Stimulated activated naive CD8-positive, alpha-beta T cell treated with anti-CD3 and anti-CD28 coated beads, Interleukin-15, Interleukin-2, amounts not matched to agents 100 ng/mL and 50 ng/mL, for 24 hours (primary cell): ENCODE measurements at regions not wholly inside any gene's neighbourhood (a gene's known extent, or its start where the extent isn't known, plus 50 kb on each side); places are given as distances from the start of the nearest gene placed in this dataset.

Source experiments
- H3K27ac Mint-ChIP-seq: one replicate; pipeline ENCODE4 v1.8.0; 2021; ENCODE audit warnings: mild to moderate bottlenecking, mixed read lengths
- H3K27me3 Mint-ChIP-seq: one replicate; pipeline ENCODE4 v1.8.0; 2021; ENCODE audit warnings: mixed read lengths
- H3K36me3 Mint-ChIP-seq: one replicate; pipeline ENCODE4 v1.8.0; 2021; ENCODE audit warnings: low read depth, mixed read lengths
- H3K4me1 Mint-ChIP-seq: one replicate; pipeline ENCODE4 v1.8.0; 2021; ENCODE audit warnings: low read depth, mixed read lengths
- H3K4me3 Mint-ChIP-seq: one replicate; pipeline ENCODE4 v1.8.0; 2021; ENCODE audit warnings: mild to moderate bottlenecking, mixed read lengths
- H3K9me3 Mint-ChIP-seq: one replicate; pipeline ENCODE4 v1.8.0; 2021; ENCODE audit warnings: mixed read lengths

DNA sequence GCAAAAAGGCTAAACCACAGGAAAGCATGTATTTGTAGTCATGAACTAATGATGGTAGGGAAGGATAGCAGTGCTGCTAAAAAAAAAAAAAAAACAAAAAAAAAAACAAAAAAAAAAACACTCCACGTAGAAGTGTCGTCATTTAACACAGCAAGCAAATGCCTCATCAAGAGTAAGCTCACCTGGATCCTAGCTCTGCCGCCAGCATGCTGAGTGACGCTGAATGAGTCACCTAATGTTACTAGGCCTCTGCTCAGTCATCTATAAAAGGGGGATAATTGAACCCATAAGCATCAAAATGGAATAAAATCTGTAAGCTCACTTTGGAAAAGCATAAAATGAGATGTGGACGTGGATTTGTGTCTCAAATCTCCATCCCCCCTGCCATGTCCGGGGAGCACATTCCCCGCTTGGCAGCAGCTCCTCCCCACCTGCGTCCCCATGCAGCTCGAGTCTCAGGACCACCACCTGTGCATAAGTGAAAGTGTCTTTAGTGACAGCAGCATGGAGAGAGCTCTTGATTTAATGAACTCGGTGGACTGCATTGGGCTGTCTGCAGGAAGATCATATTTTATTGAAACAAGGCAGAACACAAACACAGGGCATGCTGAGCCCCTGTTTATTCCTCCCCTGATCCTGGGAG is 427.5 kb downstream of the LRATD1 start:
- Mint-ChIP-seq H3K4me3 (no peak overlapping the region), H3K27me3 (peaks cover 5% of the 10 kb centered on the region), H3K36me3 (no peaks in the 10 kb centered on the region)

DNA sequence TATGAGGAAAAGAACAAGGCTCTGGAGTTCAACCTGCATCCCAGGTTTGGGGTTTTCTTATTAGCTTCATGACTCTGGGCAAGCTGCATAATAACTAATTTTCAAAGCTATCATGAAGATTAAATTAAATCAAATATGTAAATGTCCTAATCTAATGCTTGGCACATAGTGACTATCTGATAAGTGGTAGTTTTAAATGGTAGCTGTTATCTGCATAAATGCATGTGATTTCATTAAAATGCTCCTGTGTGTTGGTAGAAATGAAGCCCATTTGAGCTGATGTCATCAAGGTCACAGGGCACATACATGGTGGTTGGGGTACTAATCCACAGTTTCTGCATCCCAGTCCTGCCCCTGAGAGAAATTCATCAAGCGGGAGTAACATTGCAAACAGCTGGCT is 428.8 kb downstream of the LRATD1 start:
- H3K27me3 Mint-ChIP-seq: peaks cover 4% of the 10 kb centered on the region

More for the DNA sequence above, 427.5 kb downstream of the LRATD1 start:
- no peak overlapping the region for H3K27ac Mint-ChIP-seq
- H3K4me1 Mint-ChIP-seq: no peaks in the 10 kb centered on the region
- H3K9me3 Mint-ChIP-seq: no peaks in the 10 kb centered on the region

GRCh38 chr2:15066138-15066537 is 433.6 kb downstream of the LRATD1 start:
- no peaks in the 10 kb centered on the region for H3K9me3 Mint-ChIP-seq
- H3K4me3 Mint-ChIP-seq: no peak overlapping the region
- no peak overlapping the region for H3K27ac Mint-ChIP-seq
- peaks cover 10% of the 10 kb centered on the region for H3K27me3 Mint-ChIP-seq
- H3K36me3 Mint-ChIP-seq: no peaks in the 10 kb centered on the region
- H3K4me1 Mint-ChIP-seq: no peaks in the 10 kb centered on the region

More for the DNA sequence above, 428.8 kb downstream of the LRATD1 start:
- H3K4me1 Mint-ChIP-seq: no peaks in the 10 kb centered on the region
- H3K4me3 Mint-ChIP-seq: no peak overlapping the region
- no peaks in the 10 kb centered on the region for H3K36me3 Mint-ChIP-seq
- no peak overlapping the region for H3K27ac Mint-ChIP-seq
- H3K9me3 Mint-ChIP-seq: no peaks in the 10 kb centered on the region

DNA sequence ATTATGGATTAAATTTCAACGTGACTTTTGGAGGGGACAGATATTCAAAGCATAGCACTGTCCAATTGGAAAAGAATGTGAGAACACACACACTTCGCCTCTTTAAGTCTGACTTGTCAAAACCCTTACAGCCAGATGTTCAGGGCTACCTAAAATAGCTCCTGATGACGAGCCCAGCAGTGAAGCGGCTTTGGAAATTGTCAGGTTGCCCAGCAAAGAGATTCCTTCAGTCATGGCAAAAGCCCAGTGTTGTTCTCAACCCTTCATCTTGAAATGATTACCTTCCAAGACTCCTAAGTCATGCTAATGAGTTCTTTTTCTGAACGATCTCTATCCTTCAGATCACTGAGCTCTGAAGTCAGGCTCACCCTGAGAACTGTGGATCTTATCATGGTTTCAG is 436.6 kb downstream of the LRATD1 start:
- H3K4me3 Mint-ChIP-seq: no peak overlapping the region

GRCh38 chr2:15072836-15073235 is 440.3 kb downstream of the LRATD1 start:
- Mint-ChIP-seq H3K27ac (no peak overlapping the region), H3K27me3 (peaks cover 3% of the 10 kb centered on the region), H3K4me1 (no peaks in the 10 kb centered on the region), H3K36me3 (no peaks in the 10 kb centered on the region), H3K4me3 (no peak overlapping the region), H3K9me3 (no peaks in the 10 kb centered on the region)

More for the DNA sequence above, 436.6 kb downstream of the LRATD1 start:
- Mint-ChIP-seq H3K9me3 (no peaks in the 10 kb centered on the region), H3K27me3 (peaks cover 6% of the 10 kb centered on the region), H3K4me1 (no peaks in the 10 kb centered on the region), H3K27ac (no peak overlapping the region), H3K36me3 (no peaks in the 10 kb centered on the region)

GRCh38 chr2:15073664-15074063 is 441.1 kb downstream of the LRATD1 start:
- H3K4me1 Mint-ChIP-seq: no peaks in the 10 kb centered on the region
- no peak overlapping the region for H3K27ac Mint-ChIP-seq
- H3K4me3 Mint-ChIP-seq: no peak overlapping the region
- no peaks in the 10 kb centered on the region for H3K36me3 Mint-ChIP-seq
- no peaks in the 10 kb centered on the region for H3K9me3 Mint-ChIP-seq
- H3K27me3 Mint-ChIP-seq: peaks cover 3% of the 10 kb centered on the region

DNA sequence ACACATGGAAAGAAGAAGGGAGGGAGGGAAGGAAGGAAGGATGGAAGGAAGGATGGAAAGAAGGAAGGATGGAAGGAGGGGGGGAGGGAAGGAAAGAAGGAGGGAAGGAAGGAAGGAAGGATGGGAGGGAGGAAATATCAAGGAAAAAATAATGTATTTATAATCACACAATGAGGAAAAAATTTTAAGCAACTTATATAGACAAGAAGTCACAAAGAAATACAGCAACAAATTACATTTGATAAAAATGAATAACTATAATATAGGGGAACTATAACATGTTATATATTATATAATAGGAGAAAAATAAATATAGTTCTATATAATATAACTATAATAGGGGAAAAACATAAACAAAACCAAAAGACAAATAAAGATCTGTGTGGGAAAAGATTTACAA is 441.8 kb downstream of the LRATD1 start:
- no peak overlapping the region for H3K27ac Mint-ChIP-seq
- no peaks in the 10 kb centered on the region for H3K4me1 Mint-ChIP-seq
- no peaks in the 10 kb centered on the region for H3K36me3 Mint-ChIP-seq
- H3K27me3 Mint-ChIP-seq: peaks cover 3% of the 10 kb centered on the region
- no peak overlapping the region for H3K4me3 Mint-ChIP-seq
- H3K9me3 Mint-ChIP-seq: no peaks in the 10 kb centered on the region

- Mint-ChIP-seq H3K4me3 (no peak overlapping the region), H3K9me3 (no peaks in the 10 kb centered on the region), H3K27ac (no peak overlapping the region), H3K4me1 (no peaks in the 10 kb centered on the region), H3K27me3 (peaks cover 3% of the 10 kb centered on the region), H3K36me3 (no peaks in the 10 kb centered on the region)
Measured at GRCh38 chr2:15074751-15075700, 442.5 kb downstream of the LRATD1 start.

DNA sequence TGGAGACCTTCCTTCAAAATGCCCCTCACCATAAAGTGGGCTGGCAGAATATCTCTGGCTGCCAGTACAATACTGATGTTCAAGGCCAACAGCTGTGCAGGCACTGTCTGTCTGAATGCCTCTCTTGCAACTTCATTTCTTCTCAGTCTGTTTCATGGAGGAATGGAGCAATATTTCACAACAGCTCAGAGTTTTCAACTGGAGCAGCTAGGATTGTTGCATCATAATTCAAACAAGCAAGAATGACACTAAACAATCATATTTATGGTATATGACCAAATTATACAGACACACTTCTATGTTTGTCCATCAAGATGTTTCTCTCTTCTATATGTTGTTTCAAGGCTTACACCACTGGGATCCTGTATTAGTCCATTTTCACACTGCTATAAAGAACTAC is 444.2 kb downstream of the LRATD1 start:
- Mint-ChIP-seq H3K9me3 (no peaks in the 10 kb centered on the region), H3K4me1 (no peaks in the 10 kb centered on the region), H3K27ac (no peak overlapping the region), H3K4me3 (no peak overlapping the region), H3K36me3 (no peaks in the 10 kb centered on the region), H3K27me3 (no peaks in the 10 kb centered on the region)

DNA sequence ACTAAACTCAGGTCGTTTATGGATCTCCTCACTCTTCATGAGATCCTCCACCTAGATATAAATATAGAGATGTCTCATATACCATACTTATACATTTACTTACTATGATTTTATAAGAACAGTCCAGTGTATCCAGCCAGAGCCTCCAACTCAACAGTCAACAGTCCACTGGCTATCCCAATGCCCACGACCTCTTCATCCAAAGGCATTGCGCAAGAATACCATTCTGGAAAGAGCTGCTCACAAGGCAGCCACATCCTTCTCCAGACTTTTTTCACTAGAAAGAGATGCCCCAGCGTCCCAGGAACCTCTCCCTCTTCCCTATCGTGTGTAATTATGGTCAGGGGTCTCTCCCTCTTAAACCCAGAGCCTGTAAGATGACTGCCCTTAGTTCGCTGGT is 448.8 kb downstream of the LRATD1 start:
- Mint-ChIP-seq H3K36me3 (no peaks in the 10 kb centered on the region), H3K9me3 (no peaks in the 10 kb centered on the region), H3K27me3 (no peaks in the 10 kb centered on the region), H3K4me3 (no peak overlapping the region), H3K4me1 (no peaks in the 10 kb centered on the region), H3K27ac (no peak overlapping the region)

GRCh38 chr2:15082105-15083058 is 449.9 kb downstream of the LRATD1 start:
- Mint-ChIP-seq H3K36me3 (no peaks in the 10 kb centered on the region), H3K27ac (no peak overlapping the region), H3K27me3 (no peaks in the 10 kb centered on the region), H3K9me3 (no peaks in the 10 kb centered on the region), H3K4me1 (no peaks in the 10 kb centered on the region), H3K4me3 (no peak overlapping the region)

- Mint-ChIP-seq H3K27ac (no peak overlapping the region), H3K27me3 (no peaks in the 10 kb centered on the region), H3K4me1 (no peaks in the 10 kb centered on the region), H3K9me3 (no peaks in the 10 kb centered on the region), H3K36me3 (no peaks in the 10 kb centered on the region), H3K4me3 (no peak overlapping the region)
Measured at GRCh38 chr2:15084826-15085489, 452.4 kb downstream of the LRATD1 start.

DNA sequence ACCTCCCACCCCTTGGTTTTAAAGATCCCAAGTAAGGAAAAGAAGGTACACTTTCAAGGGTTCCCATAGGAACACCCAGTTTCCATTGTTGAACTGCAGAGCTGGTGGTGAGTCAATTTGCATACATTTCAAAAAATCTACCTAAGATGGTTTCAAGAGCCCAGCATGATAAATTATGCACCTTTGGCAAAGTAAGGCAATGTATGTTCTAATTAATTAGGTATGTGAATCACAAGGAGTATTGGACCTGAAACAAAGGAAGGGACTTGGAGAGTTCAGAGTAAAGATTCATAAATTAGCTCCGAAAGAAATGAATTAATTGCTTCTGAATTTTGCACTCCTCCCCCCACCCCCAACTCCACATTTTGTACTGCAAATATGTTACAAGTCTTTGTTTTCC is 459.7 kb downstream of the LRATD1 start:
- Mint-ChIP-seq H3K9me3 (no peaks in the 10 kb centered on the region), H3K4me1 (peaks cover 5% of the 10 kb centered on the region), H3K27ac (no peak overlapping the region), H3K27me3 (no peaks in the 10 kb centered on the region), H3K4me3 (no peak overlapping the region), H3K36me3 (no peaks in the 10 kb centered on the region)

- H3K27ac Mint-ChIP-seq: no peak overlapping the region
- peaks cover 5% of the 10 kb centered on the region for H3K4me1 Mint-ChIP-seq
- no peak overlapping the region for H3K4me3 Mint-ChIP-seq
- no peaks in the 10 kb centered on the region for H3K36me3 Mint-ChIP-seq
- H3K9me3 Mint-ChIP-seq: no peaks in the 10 kb centered on the region
- no peaks in the 10 kb centered on the region for H3K27me3 Mint-ChIP-seq
Measured at GRCh38 chr2:15092691-15093090, 460.2 kb downstream of the LRATD1 start.
